Renal cortical epithelial cell (primary cell): ENCODE measurements at regions not wholly inside any gene's neighbourhood (a gene's known extent, or its start where the extent isn't known, plus 50 kb on each side); places are given as distances from the start of the nearest gene placed in this dataset.
"Not testable (repeated sequence)": the region's sequence is repeated elsewhere in the genome, so short reads cannot be mapped to it uniquely, and the experiment has no call there.

Source experiments
- DNase-seq: peaks from one replicate; pipeline ENCODE4 v3.0.0-alpha.2; 2011; ENCODE audit warnings: low read depth

DNA sequence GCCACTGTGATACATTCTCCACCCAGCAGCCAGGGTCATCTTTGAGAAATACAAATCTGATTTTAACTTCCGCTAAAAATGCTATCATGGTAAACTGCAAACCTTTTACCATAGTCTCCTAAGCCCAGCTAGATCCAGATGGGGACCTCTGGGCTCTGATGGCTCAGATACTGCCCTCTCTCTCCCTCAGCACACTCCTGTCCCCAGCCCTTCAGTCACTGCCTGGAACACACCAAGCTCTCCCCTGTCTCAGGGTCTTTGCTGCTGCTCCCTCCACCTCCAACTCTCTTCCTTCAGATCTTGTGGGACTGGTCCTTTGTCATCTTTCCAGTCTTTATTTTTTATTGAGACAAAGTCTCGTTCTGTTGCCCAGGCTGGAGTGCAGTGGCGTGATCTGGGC is 65.1 kb downstream of the SPRY4 start:
- DNase-seq, result no peak

- DNase-seq, result no peak
These were observed 69.0 kb downstream of the SPRY4 start for GRCh38 chr5:142255831-142256230.

DNA sequence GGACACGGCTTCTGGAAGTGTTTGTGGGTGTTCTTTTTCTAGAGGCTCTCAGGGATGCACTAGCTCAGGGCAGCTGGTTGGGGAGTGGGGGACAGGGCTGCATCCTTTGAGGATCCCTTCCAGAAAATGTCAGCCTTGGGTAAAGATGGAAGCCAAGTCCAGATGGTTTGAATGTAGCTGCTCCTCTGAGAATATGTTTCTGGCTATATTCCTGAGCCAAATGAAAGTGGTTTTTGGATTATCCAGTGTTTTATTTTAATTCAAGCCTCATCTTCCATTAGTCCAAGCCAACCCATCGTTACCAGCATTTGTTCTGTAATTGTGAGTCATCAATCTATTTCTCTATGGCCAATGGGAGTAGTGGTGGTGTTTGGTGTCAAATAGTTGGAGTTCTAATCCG is 70.4 kb downstream of the SPRY4 start:
- DNase-seq, result no peak

GRCh38 chr5:142253938-142254337 is 70.9 kb downstream of the SPRY4 start:
- no peak for DNase-seq

DNA sequence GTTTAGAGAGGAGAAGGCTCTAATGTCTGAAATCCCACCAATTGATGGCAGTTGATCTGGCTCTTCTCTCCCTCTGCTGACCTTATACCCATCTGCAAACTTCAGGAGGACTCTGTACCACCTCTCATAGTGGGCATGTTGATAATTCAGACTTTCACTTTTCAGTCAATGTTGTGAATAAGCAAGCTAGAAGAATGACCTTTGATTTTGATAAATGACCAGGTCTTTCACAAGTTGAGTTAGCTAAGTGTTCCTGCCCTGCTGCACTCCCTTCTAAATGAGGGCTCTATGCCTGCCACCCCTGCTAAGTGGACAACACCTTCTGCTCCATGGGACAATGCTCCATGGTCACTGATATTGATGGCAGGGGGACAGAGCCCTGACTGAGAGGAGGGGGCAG is 74.7 kb downstream of the SPRY4 start:
- DNase-seq, result no peak

DNA sequence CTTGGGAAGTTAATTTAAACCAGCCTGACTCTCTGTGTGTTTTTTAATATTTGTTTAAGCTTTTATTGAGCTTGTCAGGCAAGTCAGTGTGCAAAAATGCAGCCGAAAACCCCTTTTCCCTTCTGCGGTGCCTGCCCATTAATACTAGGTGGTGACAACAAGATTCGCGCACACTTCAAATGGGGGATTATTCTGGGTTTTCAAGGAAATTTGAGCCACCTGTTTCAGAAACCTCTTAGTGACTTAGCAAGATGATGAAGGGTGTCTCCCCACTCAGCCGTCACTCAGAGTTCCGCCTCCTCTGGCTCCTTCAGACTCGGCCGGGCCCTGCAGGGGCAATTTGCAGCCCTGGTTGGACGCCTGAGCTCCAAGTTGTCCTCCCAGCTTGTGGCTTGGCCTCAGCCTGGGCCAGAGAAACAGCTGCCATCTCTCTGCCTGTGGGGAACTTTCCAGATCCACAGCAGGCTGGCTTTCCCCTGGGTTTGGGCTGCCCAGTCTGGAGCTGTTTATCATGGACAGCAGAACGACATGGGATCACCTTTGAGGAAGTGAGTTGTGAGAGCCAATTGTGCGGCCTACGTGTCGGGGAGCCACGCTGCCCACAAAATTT is 75.9 kb downstream of the SPRY4 start:
- DNase-seq, result no peak

DNA sequence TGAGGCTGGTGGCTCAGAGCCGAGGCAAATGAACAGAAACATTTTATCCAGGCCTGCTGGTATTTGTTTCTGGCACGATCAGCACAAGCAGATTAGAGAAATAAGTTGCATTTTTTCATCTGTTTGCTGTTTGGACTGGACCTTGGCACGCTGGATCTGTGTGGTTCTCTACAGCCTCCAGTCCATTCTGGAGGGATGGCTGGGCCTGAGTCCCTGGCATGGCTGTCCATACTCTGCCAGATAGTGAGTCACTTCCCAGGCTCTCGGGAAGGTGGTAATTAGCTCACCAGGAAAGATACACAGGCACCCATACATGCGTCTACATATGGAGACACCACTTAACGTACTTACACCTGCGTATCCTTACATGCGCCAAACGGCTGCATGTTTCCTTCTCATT is 78.6 kb downstream of the SPRY4 start:
- peak; percentile 66 for DNase-seq

GRCh38 chr5:142245786-142246185 is 79.0 kb downstream of the SPRY4 start:
- DNase-seq, result no peak

GRCh38 chr5:142244440-142244839 is 80.4 kb downstream of the SPRY4 start:
- no peak for DNase-seq

- no peak for DNase-seq
These were observed 82.5 kb downstream of the SPRY4 start for GRCh38 chr5:142242272-142242671.

DNA sequence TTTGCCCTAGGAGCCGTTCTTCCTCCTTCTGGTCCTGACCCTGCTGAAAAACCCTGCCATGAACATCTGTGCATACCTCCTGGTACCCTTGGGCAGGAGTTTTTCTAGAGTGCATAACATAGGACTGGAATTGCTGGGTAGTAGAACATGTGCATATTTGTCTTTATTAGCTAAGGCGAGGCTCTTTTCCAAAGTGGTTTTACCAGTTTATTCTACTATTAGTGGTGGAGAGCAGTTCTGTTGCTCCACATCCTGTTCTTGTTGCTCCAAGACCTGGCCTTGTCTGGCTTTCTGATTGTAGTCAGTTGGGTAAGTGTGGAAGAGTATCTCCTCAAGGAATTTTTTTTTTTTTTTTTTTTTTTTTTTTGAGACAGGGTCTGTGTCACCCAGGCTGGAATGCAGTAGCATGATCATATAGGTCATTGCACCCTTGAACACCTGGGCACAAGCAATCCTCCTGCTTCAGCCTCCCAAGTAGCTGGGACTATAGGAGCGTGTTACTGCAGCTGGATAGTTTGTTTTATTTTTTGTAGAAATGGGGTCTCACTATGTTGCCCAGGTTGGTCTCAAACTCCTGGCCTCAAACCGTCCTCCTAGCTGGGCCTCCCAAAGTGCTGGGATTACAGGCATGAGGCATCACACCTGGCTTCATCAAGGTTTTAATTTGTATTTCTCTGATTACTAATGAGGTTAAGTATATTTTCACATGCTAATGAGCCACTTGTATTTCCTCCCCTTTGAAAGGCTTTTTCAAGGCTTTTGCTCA is 85.2 kb downstream of the SPRY4 start:
- DNase-seq, result no peak

DNA sequence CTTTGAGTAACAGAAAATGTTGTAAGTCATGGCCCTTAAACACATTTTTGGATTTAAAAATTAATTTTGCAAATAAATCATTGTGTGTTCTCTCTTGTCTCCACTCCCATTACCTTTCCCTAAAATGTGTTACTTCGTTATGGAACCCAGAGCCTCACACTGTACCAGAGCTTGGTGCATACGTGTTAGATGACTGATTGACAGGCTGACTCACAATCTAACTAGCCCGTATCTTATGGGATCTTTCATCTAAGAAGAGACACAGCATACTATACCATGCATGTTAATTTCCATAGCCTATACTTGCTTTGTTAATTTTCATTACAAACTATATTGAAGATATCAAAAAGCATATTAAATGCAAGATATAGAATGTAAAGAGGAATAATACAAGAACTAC is 87.1 kb downstream of the SPRY4 start:
- no peak for DNase-seq

DNA sequence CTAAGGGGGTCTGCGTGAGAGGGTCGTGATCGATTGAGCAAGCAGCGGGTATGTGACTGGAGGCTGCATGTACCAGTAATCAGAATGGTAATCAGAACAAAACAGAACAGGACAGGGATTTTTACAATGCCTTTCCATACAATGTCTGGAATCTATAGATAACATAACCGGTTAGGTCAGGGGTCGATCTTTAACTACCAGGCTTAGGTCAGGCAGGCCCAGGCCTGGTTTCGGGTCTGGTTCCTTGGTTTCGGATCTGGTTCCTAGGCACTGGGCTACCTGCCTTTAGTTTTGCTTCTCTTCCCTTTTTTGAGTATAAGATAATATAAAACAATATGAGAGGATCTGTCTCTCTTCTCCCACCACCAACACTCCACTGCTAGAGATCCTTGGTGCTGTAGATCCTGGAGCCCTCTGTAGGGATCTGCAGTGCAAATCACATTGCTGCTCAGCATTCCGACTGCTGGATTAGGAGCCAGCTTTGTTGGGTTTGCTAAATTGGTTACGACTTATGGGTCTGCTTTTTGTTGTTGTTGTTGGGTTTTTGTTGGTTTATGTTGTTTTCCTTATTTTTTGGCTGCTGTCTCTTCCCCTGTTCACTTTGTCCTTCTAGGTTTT is 88.0 kb downstream of the SPRY4 start:
- DNase-seq, result not testable (repeated sequence)

DNA sequence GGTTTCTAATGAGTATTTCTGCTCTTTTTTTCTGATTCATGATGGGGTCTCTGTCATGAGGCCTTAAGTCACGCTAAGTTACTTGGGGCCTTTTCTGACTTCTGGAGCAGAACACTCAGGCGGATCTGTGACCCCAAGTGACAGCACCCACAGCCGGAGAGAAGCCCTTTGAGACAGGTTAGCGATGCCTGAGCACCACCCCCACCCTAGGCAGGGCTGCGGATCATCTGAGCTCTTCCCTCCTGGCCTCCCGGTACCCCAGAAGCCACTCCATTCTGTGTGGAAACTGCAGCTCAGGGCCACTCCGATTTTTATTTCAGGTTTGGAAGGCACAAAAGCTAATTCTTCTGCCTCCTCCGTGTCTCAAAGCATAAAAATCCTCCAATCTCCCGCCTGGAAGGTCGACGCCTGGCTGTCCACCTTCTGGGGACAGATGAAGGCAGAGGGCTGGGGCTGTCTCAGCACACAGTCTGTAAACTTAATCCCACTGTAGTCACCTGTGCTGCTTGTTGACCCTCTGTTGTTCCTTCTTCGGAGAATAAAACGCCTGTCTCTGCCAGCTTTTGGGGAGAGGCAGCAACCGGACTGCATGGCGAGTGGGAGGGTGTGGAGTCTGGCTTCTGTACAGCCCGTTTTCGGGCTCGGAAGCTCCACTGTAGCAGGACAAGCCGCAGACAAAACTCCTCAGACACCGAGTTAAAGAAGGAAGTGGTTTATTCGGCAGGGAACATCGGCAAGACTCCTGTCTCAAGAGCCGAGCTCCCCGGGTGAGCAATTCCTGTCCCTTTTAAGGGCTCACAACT is 88.8 kb downstream of the SPRY4 start:
- no peak for DNase-seq

DNA sequence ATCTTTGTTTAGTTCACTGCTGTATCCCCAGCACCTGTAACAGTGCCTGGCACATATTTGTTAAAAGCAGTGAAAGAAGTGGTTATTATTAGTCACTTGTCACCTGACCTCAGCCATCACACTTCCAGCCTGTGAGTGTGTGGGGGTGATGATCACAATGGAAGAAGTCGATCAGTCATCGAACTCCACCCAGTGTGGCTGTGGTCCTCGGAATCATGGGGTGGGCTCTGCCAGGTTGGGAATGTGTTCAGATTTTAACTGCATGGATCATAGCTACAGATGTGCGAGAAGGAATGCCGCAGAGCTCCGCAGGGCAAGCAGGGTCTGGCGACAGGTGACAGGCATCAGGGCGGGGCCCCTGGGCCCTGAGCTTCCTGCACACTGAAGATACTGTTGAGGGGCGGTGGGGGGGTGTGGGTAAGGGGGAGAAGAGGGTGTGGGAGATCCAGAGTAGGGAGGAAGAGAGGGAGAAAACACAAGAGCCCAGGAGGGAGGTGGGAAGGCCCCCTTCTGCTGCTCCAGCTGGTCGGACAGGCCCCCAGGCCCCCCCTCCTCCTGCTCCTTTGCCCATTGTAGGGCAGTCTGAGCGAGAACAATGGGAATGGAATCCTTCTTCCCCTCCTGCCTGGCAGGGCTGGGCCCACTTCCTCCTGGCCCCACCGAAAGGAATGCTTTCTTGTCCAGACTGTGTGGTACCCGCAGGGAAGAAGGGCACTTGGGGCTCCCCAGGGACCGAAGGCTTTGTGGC is 89.6 kb downstream of the SPRY4 start:
- DNase-seq, result peak; percentile 60

GRCh38 chr5:142233083-142234032 is 91.5 kb downstream of the SPRY4 start:
- no peak for DNase-seq

DNA sequence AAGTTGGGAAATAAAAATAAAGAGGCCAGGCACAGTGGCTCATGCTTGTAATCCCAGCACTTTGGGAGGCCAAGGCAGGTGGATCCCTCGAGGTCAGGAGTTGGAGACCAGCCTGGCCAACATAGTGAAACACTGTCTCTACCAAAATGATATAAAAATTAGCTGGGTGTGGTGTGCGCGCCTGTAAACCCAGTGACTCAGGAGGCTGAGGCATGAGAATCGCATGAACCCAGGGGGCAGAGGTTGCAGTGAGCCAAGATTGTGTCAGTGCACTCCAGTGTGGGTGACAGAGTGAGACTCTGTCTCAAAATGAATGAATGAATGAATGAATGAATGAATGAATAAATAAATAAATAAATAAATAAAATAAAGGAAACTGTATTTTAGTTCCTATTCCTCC is 93.9 kb downstream of the SPRY4 start:
- DNase-seq, result not testable (repeated sequence)

DNA sequence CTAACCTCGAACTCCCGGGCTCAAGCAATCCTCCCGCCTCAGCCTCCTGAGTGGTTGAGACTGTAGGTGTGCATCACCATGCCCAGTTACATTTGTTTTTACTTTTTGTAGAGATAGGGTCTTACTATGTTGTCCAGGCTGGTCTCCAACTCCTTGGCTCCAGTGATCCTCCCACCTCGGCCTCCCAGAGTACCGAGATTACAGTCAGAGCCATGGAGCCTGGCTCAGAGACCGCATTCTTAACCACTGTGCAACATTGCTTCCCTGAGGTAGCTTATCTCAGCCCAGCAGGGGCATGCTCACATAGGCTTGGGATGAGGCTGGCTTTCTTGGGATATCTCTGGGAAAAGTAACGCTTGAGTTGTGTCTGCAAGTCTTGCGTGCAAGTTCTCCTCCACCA is 99.7 kb downstream of the SPRY4 start:
- no peak for DNase-seq

DNA sequence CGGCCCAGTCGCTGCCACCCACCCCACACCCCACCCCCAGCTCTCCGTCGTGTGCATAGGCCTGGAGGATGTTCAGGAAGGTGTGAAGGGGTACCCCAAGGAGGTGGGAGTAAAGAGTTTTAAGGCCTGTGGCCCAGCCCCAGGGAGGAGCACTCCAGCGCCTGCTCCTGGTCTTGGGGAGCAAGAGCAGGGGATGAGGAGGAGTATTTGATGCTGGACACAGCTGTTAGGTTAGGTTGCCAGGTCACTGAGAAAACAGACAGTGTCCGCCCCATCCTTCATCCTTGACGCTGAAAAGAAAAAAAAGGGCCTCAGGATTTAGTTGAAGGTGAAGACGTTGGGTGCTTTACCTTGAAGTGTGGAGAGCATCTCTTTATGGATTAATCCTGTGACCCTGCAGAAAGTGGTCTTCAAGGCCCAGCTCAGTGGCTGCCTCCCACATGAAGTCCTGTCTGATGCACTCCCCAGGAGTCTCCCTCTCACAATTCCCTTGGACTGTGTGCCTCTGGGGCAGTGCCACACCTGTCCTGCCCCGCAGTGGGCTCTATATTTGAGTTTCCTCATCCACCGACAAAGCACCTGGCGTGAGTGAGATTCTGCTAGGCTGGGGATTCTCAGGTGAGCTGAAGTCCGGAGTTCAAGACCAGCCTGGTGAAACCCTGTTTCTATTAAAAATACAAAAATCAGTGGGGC is 101.8 kb downstream of the SPRY4 start:
- DNase-seq, result no peak
